Panc1 (cell line): ENCODE measurements at regions not wholly inside any gene's neighbourhood (a gene's known extent, or its start where the extent isn't known, plus 50 kb on each side); places are given as distances from the start of the nearest gene placed in this dataset.

Source experiments
- ATAC-seq: fragments of 200-7000 bp; cut with Tn5 transposase; 2 replicates; pipeline ENCODE4 v1.9.1; 2020; ENCODE audit warnings: mild to moderate bottlenecking, moderate library complexity
- BruUV-seq: library from RNA; stranded (reverse); fragments of 400-500 nt; replicated peaks from 2 replicates; lab custom pipeline; 2021; lab: Mats Ljungman, UMichigan
- CTCF ChIA-PET: fragments of 300-600 bp; sonication (Branson Sonifier 250); formaldehyde crosslinking; loops from one replicate; lab custom pipeline; 2022; ENCODE audit warnings: antibody characterized with exemption; lab: Charles Lee
- POLR2A ChIA-PET: fragments of 300-600 bp; sonication (Branson Sonifier 250); formaldehyde crosslinking; loops from one replicate; lab custom pipeline; 2022; ENCODE audit warnings: antibody characterized with exemption; lab: Charles Lee
- DNase-seq: peaks from one replicate; pipeline ENCODE4 v3.0.0-alpha.2; 2010; ENCODE audit warnings: low read depth, low spot score
- H3K27ac ChIP-seq: 2 replicates; pipeline ENCODE4 v1.5.1; 2011; ENCODE audit warnings: mild to moderate bottlenecking, low read length, inconsistent platforms
- H3K27me3 ChIP-seq: fragments of 200-500 bp; sonication (Bioruptor generic); 2 replicates; pipeline ENCODE4 v1.6.0; 2014; ENCODE audit warnings: low read length, inconsistent platforms; ENCODE audit not compliant: control insufficient read depth, insufficient read depth
- H3K36me3 ChIP-seq: fragments of 200-500 bp; sonication (Bioruptor generic); 2 replicates; pipeline ENCODE4 v1.5.1; 2014; ENCODE audit warnings: inconsistent platforms, mild to moderate bottlenecking, low read length, moderate library complexity; ENCODE audit not compliant: control insufficient read depth, insufficient read depth
- H3K4me1 ChIP-seq: 2 replicates; pipeline ENCODE4 v1.5.1; 2011; ENCODE audit warnings: inconsistent platforms, mild to moderate bottlenecking, low read length, moderate library complexity; ENCODE audit not compliant: control insufficient read depth, insufficient read depth
- H3K4me3 ChIP-seq, 2 experiments: 2 replicates each; pipeline ENCODE4 v1.5.1; 2011 to 2012; ENCODE audit warnings: low read depth in 2 of 2, low read length in 2 of 2, mild to moderate bottlenecking in 2 of 2, inconsistent platforms in 1 of 2, moderate library complexity in 1 of 2
- H3K9me3 ChIP-seq: fragments of 200-500 bp; sonication (Bioruptor generic); 2 replicates; pipeline ENCODE4 v1.5.1; 2014; ENCODE audit warnings: low read depth, mild to moderate bottlenecking, inconsistent platforms, low read length, moderate library complexity; ENCODE audit not compliant: control insufficient read depth, insufficient read depth
- POLR2AphosphoS5 ChIP-seq: IDR thresholded peaks from 2 replicates; pipeline ENCODE4 v1.6.1; 2012; ENCODE audit warnings: mild to moderate bottlenecking, low read depth, low read length, moderate library complexity
- SIN3A ChIP-seq: IDR thresholded peaks from 2 replicates; pipeline ENCODE4 v1.6.1; 2012; ENCODE audit warnings: low read depth, mild to moderate bottlenecking, low read length, moderate library complexity, borderline replicate concordance; ENCODE audit not compliant: insufficient read depth
- TCF7L2 ChIP-seq: IDR thresholded peaks from 2 replicates; pipeline ENCODE4 v1.6.1; 2011; ENCODE audit warnings: mild to moderate bottlenecking, low read depth, low read length, inconsistent platforms
- in situ Hi-C: cut with HindIII; loops from 2 replicates; pipeline ENCODE4 v1.10.0; 2016; ENCODE audit warnings: low sequenced_read_pairs, low pct_unique_long_range_greater_than_20kb
- intact Hi-C: fragments of 100-400 bp; cut with micrococcal nuclease; formaldehyde crosslinking; loops from one replicate; pipeline ENCODE4 v1.10.0; 2022; ENCODE audit not compliant: unreplicated experiment
- TF ChIP-seq, protein P1 (sequence below): fragments of 450-650 bp; IDR thresholded peaks from 2 replicates; pipeline ENCODE4 v1.5.1; 2017; ENCODE audit warnings: mild to moderate bottlenecking
- TF ChIP-seq, protein P2 (sequence below), 2 experiments: IDR thresholded peaks; 2 replicates each; pipeline ENCODE4 v1.6.1; 2011 to 2012; ENCODE audit warnings: low read depth in 2 of 2, control low read depth in 1 of 2, low read length in 1 of 2, mild to moderate bottlenecking in 1 of 2, moderate library complexity in 1 of 2; ENCODE audit not compliant: insufficient read depth in 1 of 2

DNA sequence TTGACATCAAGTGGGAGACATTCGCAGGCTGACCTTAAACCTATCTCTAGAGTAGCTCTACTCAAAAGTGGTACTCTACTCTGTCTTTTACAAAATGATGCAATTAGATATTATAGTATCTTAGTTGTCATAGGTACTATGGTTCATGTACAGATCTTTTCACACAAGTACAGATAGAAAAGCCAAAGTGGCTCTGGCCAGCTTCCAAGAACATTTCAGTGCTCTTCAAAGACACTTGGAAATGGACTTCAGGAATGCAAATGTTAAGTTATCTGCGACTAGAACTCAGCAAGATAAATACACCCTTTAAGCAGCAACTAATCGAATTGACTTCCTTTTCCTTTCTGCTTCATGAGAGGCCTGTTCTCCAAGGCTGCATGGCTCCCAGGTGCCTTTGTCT is 718.7 kb upstream of the FAM98A start:
- TF ChIP-seq POLR2AphosphoS5 (no peak), SIN3A (no peak), TCF7L2 (no peak)
- TF ChIP-seq, protein P1, sequence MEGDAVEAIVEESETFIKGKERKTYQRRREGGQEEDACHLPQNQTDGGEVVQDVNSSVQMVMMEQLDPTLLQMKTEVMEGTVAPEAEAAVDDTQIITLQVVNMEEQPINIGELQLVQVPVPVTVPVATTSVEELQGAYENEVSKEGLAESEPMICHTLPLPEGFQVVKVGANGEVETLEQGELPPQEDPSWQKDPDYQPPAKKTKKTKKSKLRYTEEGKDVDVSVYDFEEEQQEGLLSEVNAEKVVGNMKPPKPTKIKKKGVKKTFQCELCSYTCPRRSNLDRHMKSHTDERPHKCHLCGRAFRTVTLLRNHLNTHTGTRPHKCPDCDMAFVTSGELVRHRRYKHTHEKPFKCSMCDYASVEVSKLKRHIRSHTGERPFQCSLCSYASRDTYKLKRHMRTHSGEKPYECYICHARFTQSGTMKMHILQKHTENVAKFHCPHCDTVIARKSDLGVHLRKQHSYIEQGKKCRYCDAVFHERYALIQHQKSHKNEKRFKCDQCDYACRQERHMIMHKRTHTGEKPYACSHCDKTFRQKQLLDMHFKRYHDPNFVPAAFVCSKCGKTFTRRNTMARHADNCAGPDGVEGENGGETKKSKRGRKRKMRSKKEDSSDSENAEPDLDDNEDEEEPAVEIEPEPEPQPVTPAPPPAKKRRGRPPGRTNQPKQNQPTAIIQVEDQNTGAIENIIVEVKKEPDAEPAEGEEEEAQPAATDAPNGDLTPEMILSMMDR = no peak
- TF ChIP-seq, protein P2, sequence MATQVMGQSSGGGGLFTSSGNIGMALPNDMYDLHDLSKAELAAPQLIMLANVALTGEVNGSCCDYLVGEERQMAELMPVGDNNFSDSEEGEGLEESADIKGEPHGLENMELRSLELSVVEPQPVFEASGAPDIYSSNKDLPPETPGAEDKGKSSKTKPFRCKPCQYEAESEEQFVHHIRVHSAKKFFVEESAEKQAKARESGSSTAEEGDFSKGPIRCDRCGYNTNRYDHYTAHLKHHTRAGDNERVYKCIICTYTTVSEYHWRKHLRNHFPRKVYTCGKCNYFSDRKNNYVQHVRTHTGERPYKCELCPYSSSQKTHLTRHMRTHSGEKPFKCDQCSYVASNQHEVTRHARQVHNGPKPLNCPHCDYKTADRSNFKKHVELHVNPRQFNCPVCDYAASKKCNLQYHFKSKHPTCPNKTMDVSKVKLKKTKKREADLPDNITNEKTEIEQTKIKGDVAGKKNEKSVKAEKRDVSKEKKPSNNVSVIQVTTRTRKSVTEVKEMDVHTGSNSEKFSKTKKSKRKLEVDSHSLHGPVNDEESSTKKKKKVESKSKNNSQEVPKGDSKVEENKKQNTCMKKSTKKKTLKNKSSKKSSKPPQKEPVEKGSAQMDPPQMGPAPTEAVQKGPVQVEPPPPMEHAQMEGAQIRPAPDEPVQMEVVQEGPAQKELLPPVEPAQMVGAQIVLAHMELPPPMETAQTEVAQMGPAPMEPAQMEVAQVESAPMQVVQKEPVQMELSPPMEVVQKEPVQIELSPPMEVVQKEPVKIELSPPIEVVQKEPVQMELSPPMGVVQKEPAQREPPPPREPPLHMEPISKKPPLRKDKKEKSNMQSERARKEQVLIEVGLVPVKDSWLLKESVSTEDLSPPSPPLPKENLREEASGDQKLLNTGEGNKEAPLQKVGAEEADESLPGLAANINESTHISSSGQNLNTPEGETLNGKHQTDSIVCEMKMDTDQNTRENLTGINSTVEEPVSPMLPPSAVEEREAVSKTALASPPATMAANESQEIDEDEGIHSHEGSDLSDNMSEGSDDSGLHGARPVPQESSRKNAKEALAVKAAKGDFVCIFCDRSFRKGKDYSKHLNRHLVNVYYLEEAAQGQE (IDR thresholded peaks at IDR 0.05; ENCODE audit: insufficient read depth in 1 of 2, low read depth in 2 of 2, low read length in 1 of 2) = no peak
- H3K36me3 ChIP-seq = no peaks in the 10 kb centered on the region
- DNase-seq (no peak), ATAC-seq (no peak)
- ChIA-PET CTCF (no interaction called here), POLR2A (no interaction called here)
- intact Hi-C loops = no loop called here
- in situ Hi-C loops = no loop called here
- no TSS peak for BruUV-seq
- H3K4me1 ChIP-seq = no peaks in the 10 kb centered on the region
- no peaks in the 10 kb centered on the region for H3K9me3 ChIP-seq
- no peak overlapping the region for H3K27ac ChIP-seq
- no peaks in the 10 kb centered on the region for H3K27me3 ChIP-seq
- no peak overlapping the region for H3K4me3 ChIP-seq

DNA sequence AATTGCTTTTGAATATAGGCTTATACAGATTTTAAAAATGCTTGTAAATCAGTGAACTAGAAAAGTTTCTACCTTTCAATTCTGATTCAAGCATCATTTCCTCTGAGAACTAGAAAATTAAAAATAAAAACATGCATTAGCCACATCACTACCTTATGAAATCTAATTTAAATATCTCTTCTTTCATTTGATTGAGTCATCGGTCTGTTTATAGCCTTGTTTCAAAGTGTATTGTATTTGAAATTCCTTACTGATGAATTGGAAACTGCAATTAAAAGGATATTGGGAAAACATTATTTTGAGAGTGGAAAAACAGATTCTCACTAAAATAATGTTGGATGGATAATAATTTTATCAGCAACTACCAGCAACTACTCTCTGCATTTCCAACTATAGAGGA is 717.7 kb upstream of the FAM98A start:
- Histone ChIP-seq H3K9me3 (no peaks in the 10 kb centered on the region), H3K36me3 (no peaks in the 10 kb centered on the region), H3K4me1 (no peaks in the 10 kb centered on the region), H3K27me3 (no peaks in the 10 kb centered on the region), H3K4me3 (no peak overlapping the region), H3K27ac (no peak overlapping the region)
- TF ChIP-seq POLR2AphosphoS5 (no peak), TCF7L2 (no peak)
- TF ChIP-seq, protein P2 (IDR thresholded peaks at IDR 0.05; ENCODE audit: insufficient read depth in 1 of 2, low read depth in 2 of 2, low read length in 1 of 2) = no peak
- TF ChIP-seq, protein P1 = no peak
- ChIA-PET CTCF (no interaction called here), POLR2A (no interaction called here)
- ATAC-seq (no peak), DNase-seq (no peak)
- no TSS peak for BruUV-seq
- intact Hi-C loops (no loop called here), in situ Hi-C loops (no loop called here)
